ENCODE measurements at regions not wholly inside any gene's neighbourhood (a gene's known extent, or its start where the extent isn't known, plus 50 kb on each side); places are given as distances from the start of the nearest gene placed in this dataset.
"Not testable (repeated sequence)": the region's sequence is repeated elsewhere in the genome, so short reads cannot be mapped to it uniquely, and the experiment has no call there.

- no peak for DNase-seq
Measured at GRCh38 chr13:69649063-69649392, 458.6 kb upstream of the ATXN8OS start.

- no peak for DNase-seq
Measured at GRCh38 chr13:69648340-69649062, 459.1 kb upstream of the ATXN8OS start.

GRCh38 chr13:69644447-69644846, 463.2 kb upstream of the ATXN8OS start:
- DNase-seq: no peak

- DNase-seq: no peak
Measured at GRCh38 chr13:69641773-69642172, 465.9 kb upstream of the ATXN8OS start.

GRCh38 chr13:69633044-69633443, 474.6 kb upstream of the ATXN8OS start:
- no peak for DNase-seq

- no peak for DNase-seq
Measured at GRCh38 chr13:69623973-69624372, 483.7 kb upstream of the ATXN8OS start.

GRCh38 chr13:69619651-69620050, 488.0 kb upstream of the ATXN8OS start:
- DNase-seq: no peak

GRCh38 chr13:69618838-69619237, 488.8 kb upstream of the ATXN8OS start:
- no peak for DNase-seq

- no peak for DNase-seq
Measured at GRCh38 chr13:69618393-69618792, 489.2 kb upstream of the ATXN8OS start.

- DNase-seq: no peak
Measured at GRCh38 chr13:69617587-69617986, 490.0 kb upstream of the ATXN8OS start.

- DNase-seq: no peak
Measured at GRCh38 chr13:69616396-69616795, 491.2 kb upstream of the ATXN8OS start.

- not testable (repeated sequence) for DNase-seq
Measured at GRCh38 chr13:69615055-69615454, 492.6 kb upstream of the ATXN8OS start.

- no peak for DNase-seq
Measured at GRCh38 chr13:69604698-69605097, 502.9 kb upstream of the ATXN8OS start.

- DNase-seq: no peak
Measured at GRCh38 chr13:69603144-69603853, 504.3 kb upstream of the ATXN8OS start.

GRCh38 chr13:69601661-69602060, 506.0 kb upstream of the ATXN8OS start:
- DNase-seq: no peak

- DNase-seq: no peak
Measured at GRCh38 chr13:69600811-69601210, 506.8 kb upstream of the ATXN8OS start.

- no peak for DNase-seq
Measured at GRCh38 chr13:69597088-69597487, 510.5 kb upstream of the ATXN8OS start.

GRCh38 chr13:69595181-69595580, 512.4 kb upstream of the ATXN8OS start:
- DNase-seq: no peak

GRCh38 chr13:69591437-69591836, 516.2 kb upstream of the ATXN8OS start:
- no peak for DNase-seq

- DNase-seq: no peak
Measured at GRCh38 chr13:69589531-69590235, 517.9 kb upstream of the ATXN8OS start.

- no peak for DNase-seq
Measured at GRCh38 chr13:69585656-69586055, 522.0 kb upstream of the ATXN8OS start.

GRCh38 chr13:69580255-69580654, 527.4 kb upstream of the ATXN8OS start:
- DNase-seq: no peak

GRCh38 chr13:69579351-69579750, 528.3 kb upstream of the ATXN8OS start:
- DNase-seq: no peak
